ENCODE measurements at regions not wholly inside any gene's neighbourhood (a gene's known extent, or its start where the extent isn't known, plus 50 kb on each side); places are given as distances from the start of the nearest gene placed in this dataset.

- TF ChIP-seq, protein P1, sequence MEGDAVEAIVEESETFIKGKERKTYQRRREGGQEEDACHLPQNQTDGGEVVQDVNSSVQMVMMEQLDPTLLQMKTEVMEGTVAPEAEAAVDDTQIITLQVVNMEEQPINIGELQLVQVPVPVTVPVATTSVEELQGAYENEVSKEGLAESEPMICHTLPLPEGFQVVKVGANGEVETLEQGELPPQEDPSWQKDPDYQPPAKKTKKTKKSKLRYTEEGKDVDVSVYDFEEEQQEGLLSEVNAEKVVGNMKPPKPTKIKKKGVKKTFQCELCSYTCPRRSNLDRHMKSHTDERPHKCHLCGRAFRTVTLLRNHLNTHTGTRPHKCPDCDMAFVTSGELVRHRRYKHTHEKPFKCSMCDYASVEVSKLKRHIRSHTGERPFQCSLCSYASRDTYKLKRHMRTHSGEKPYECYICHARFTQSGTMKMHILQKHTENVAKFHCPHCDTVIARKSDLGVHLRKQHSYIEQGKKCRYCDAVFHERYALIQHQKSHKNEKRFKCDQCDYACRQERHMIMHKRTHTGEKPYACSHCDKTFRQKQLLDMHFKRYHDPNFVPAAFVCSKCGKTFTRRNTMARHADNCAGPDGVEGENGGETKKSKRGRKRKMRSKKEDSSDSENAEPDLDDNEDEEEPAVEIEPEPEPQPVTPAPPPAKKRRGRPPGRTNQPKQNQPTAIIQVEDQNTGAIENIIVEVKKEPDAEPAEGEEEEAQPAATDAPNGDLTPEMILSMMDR (IDR thresholded peaks at IDR 0.05) = no peak
- no peak for TF ChIP-seq POLR2AphosphoS5 (IDR thresholded peaks at IDR 0.05)
Observed at GRCh38 chr1:165147799-165148198, 208.7 kb downstream of the LMX1A start.

Data from esophagus muscularis mucosa (tissue), 3 donors.